Brain microvascular endothelial cell (primary cell): ENCODE measurements at regions not wholly inside any gene's neighbourhood (a gene's known extent, or its start where the extent isn't known, plus 50 kb on each side); places are given as distances from the start of the nearest gene placed in this dataset.

ENCODE experiments used
- DNase-seq: peaks from one replicate; pipeline ENCODE4 v3.0.0-alpha.2; 2020
- H3K27ac ChIP-seq: fragments of 250-450 bp; sonication (Bioruptor Pico); 2 replicates; pipeline ENCODE4 v1.5.1; 2020; ENCODE audit warnings: mild to moderate bottlenecking, moderate library complexity
- H3K27me3 ChIP-seq: fragments of 250-450 bp; sonication (Bioruptor Pico); replicated peaks from 2 replicates; pipeline ENCODE4 v1.5.1; 2020; ENCODE audit warnings: mild to moderate bottlenecking
- H3K36me3 ChIP-seq: fragments of 250-450 bp; sonication (Bioruptor Pico); replicated peaks from 2 replicates; pipeline ENCODE4 v1.5.1; 2020; ENCODE audit warnings: mild to moderate bottlenecking
- H3K4me3 ChIP-seq: 2 replicates; pipeline ENCODE4 v1.5.1; 2011; ENCODE audit warnings: low read depth, mild to moderate bottlenecking, control low read depth, low read length, moderate library complexity
- in situ Hi-C: cut with HindIII; loops from 2 replicates; pipeline ENCODE4 v1.10.0; 2017; ENCODE audit warnings: low sequenced_read_pairs, low pct_ligation_motif_present
- TF ChIP-seq, protein P1 (sequence below): IDR thresholded peaks from 2 replicates; pipeline ENCODE4 v1.5.1; 2011; ENCODE audit warnings: low read depth, mild to moderate bottlenecking, moderate library complexity, low read length, control low read depth, inconsistent platforms; ENCODE audit errors: missing control alignments

GRCh38 chr3:64342940-64343688 is 117.8 kb upstream of the PRICKLE2 start:
- peak; percentile 87 for DNase-seq
- TF ChIP-seq, protein P1, sequence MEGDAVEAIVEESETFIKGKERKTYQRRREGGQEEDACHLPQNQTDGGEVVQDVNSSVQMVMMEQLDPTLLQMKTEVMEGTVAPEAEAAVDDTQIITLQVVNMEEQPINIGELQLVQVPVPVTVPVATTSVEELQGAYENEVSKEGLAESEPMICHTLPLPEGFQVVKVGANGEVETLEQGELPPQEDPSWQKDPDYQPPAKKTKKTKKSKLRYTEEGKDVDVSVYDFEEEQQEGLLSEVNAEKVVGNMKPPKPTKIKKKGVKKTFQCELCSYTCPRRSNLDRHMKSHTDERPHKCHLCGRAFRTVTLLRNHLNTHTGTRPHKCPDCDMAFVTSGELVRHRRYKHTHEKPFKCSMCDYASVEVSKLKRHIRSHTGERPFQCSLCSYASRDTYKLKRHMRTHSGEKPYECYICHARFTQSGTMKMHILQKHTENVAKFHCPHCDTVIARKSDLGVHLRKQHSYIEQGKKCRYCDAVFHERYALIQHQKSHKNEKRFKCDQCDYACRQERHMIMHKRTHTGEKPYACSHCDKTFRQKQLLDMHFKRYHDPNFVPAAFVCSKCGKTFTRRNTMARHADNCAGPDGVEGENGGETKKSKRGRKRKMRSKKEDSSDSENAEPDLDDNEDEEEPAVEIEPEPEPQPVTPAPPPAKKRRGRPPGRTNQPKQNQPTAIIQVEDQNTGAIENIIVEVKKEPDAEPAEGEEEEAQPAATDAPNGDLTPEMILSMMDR = no peak
- Histone ChIP-seq H3K36me3 (no peaks in the 10 kb centered on the region), H3K27ac (peak overlapping the region; percentile 68), H3K27me3 (no peaks in the 10 kb centered on the region), H3K4me3 (no peak overlapping the region)
- in situ Hi-C loops = no loop called here

- in situ Hi-C loops = no loop called here
- Histone ChIP-seq H3K27me3 (no peaks in the 10 kb centered on the region), H3K36me3 (no peaks in the 10 kb centered on the region), H3K4me3 (no peak overlapping the region), H3K27ac (peak overlapping the region; percentile 87)
- TF ChIP-seq, protein P1 = no peak
- DNase-seq = no peak
Measured at GRCh38 chr3:64341296-64341695, 116.0 kb upstream of the PRICKLE2 start.

DNA sequence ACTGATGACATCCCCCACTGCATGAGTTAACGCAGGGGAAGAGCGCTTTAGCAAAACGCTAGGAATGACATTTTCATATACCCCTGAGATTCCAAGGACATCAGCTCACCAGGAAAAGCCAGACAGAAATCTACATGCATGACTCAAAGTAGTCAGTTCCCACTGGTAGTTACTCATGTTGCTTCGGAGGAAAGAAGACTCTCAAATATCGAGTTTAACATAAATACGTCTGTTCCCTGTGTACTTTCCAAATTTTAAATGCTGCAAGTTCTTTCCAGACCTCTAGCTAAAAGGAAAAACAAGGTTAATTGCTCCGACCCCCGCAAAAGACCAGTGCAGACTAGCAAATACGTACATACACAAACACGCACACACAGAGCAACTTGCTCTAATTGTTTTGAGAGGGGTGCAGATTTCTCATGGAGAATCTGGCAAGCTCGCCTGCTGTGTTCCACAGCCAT is 115.4 kb upstream of the PRICKLE2 start:
- peak overlapping the region; percentile 87 for H3K27ac ChIP-seq
- TF ChIP-seq, protein P1 = no peak

DNA sequence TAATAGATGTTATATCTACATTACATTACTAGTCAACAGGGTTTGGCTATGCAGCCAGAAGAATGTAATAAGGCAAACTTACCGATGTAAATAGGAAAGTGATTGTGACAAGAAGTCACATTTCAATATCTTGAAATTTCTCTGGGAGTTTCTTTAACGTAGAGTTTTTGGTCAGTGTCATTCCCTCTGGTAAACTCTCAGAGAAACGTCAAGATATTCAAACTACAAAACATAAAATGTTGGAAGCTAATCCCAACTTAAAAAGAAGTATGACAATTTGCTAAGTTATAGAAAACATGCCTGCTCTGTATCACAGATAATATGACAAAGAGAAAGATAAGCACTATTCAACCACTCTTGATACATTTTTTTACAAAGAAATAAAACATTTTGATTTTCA is 111.2 kb upstream of the PRICKLE2 start:
- no peak overlapping the region for H3K4me3 ChIP-seq
- in situ Hi-C loops = no loop called here
- no peaks in the 10 kb centered on the region for H3K36me3 ChIP-seq
- H3K27ac ChIP-seq = no peak overlapping the region
- DNase-seq = no peak
- TF ChIP-seq, protein P1 = no peak
- no peaks in the 10 kb centered on the region for H3K27me3 ChIP-seq

More for the DNA sequence above, 115.4 kb upstream of the PRICKLE2 start:
- Histone ChIP-seq H3K36me3 (no peaks in the 10 kb centered on the region), H3K27me3 (no peaks in the 10 kb centered on the region), H3K4me3 (peak overlapping the region; percentile 4)
- peak; percentile 82 for DNase-seq
- in situ Hi-C loops = no loop called here

DNA sequence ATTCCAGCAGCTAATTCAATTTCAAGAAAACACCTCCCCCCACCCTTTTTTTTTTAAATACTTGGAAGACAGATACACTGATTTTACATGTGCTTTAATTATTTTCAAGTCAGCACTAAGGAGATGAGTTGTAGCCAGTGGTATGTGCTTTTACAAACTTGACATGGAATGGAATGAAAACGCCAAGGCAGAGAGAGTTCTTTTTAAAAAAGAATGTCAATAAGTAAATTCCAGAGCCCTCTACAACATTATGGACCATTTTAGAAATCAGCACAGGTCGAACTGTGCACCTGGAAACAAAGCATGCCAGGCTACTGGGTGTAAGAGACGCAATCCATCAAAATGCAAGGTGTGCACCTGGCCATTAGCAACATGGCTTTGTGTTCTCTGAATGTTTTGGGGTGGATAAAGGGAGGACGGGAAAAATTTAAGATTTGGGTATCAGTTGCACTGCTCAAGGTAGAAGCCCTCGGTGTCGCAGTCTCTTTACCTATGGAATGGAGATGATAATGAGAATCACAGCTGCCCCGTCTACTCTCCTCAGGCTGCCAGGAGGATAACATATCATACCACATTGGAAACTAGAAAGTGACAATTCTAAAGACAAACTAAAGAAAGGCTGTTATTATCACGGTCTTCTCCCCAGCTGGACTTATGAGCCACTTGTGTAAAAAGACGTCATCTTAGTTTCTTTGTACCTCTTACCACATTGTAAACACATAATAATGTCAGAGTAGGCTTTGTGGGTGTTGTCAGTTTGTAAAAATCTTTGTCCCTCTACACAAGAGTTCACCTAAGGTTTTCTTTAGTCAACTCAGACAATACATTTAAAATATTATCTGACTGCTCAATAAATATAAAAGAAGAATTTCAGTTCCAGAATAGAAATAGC is 107.4 kb upstream of the PRICKLE2 start:
- no peak overlapping the region for H3K27ac ChIP-seq
- H3K4me3 ChIP-seq = no peak overlapping the region
- in situ Hi-C loops = no loop called here
- H3K27me3 ChIP-seq = no peaks in the 10 kb centered on the region
- TF ChIP-seq, protein P1 = no peak
- no peak for DNase-seq
- H3K36me3 ChIP-seq = no peaks in the 10 kb centered on the region
